GM23338 (cell line): ENCODE measurements at regions not wholly inside any gene's neighbourhood (a gene's known extent, or its start where the extent isn't known, plus 50 kb on each side); places are given as distances from the start of the nearest gene placed in this dataset.

Source experiments
- ATAC-seq: fragments of 200-7000 bp; cut with Tn5 transposase; 3 replicates; pipeline ENCODE4 v1.9.1; 2020
- DNase-seq: peaks from one replicate; pipeline ENCODE4 v3.0.0-alpha.2; 2015; ENCODE audit warnings: low spot score
- H2AFZ ChIP-seq: fragments of 200-600 bp; sonication (generic); 2 replicates; pipeline ENCODE4 v1.8.0; 2016; ENCODE audit warnings: antibody characterized with exemption, mild to moderate bottlenecking, moderate library complexity
- H3F3A ChIP-seq: fragments of 200-600 bp; sonication (generic); replicated peaks from 2 replicates; pipeline ENCODE4 v1.8.0; 2017; ENCODE audit warnings: antibody characterized with exemption, mixed run types, low read depth
- H3K27ac ChIP-seq: fragments of 200-600 bp; sonication (generic); 2 replicates; pipeline ENCODE4 v1.6.1; 2016; ENCODE audit warnings: low read depth
- H3K27me3 ChIP-seq: fragments of 200-600 bp; sonication (generic); 2 replicates; pipeline ENCODE4 v1.8.0; 2016; ENCODE audit warnings: mild to moderate bottlenecking, mixed run types, moderate library complexity; ENCODE audit not compliant: insufficient read depth
- H3K36me3 ChIP-seq: fragments of 200-600 bp; sonication (generic); 2 replicates; pipeline ENCODE4 v1.8.0; 2016; ENCODE audit warnings: mild to moderate bottlenecking; ENCODE audit not compliant: insufficient read depth
- H3K4me1 ChIP-seq: fragments of 200-600 bp; sonication (generic); 2 replicates; pipeline ENCODE4 v1.8.0; 2016; ENCODE audit warnings: mild to moderate bottlenecking, moderate library complexity; ENCODE audit not compliant: insufficient read depth
- H3K4me2 ChIP-seq: fragments of 200-600 bp; sonication (generic); 2 replicates; pipeline ENCODE4 v1.7.1; 2017; ENCODE audit warnings: mixed run types
- H3K4me3 ChIP-seq: fragments of 200-600 bp; sonication (generic); 2 replicates; pipeline ENCODE4 v1.6.1; 2016; ENCODE audit warnings: mixed run types
- H3K79me2 ChIP-seq: fragments of 200-600 bp; sonication (generic); replicated peaks from 2 replicates; pipeline ENCODE4 v1.8.0; 2017; ENCODE audit warnings: mild to moderate bottlenecking; ENCODE audit not compliant: insufficient read depth
- H3K9me2 ChIP-seq: fragments of 200-600 bp; sonication (generic); 2 replicates; pipeline ENCODE4 v1.8.0; 2017; ENCODE audit not compliant: insufficient read depth
- H4K20me1 ChIP-seq: fragments of 200-600 bp; sonication (generic); replicated peaks from 2 replicates; pipeline ENCODE4 v1.8.0; 2017; ENCODE audit warnings: mild to moderate bottlenecking; ENCODE audit not compliant: insufficient read depth
- H3K27ac Mint-ChIP-seq: 2 replicates; pipeline ENCODE4 v1.8.0; 2020; ENCODE audit warnings: inconsistent platforms, mild to moderate bottlenecking, moderate library complexity, mixed read lengths
- H3K27me3 Mint-ChIP-seq: 3 replicates; pipeline ENCODE4 v1.8.0; 2022; ENCODE audit warnings: low read depth, mild to moderate bottlenecking, moderate library complexity, mixed read lengths, inconsistent platforms; ENCODE audit not compliant: insufficient read depth, poor library complexity
- H3K36me3 Mint-ChIP-seq: 3 replicates; pipeline ENCODE4 v1.8.0; 2021; ENCODE audit warnings: low read depth, mild to moderate bottlenecking, inconsistent platforms, moderate library complexity, mixed read lengths
- H3K4me1 Mint-ChIP-seq: 3 replicates; pipeline ENCODE4 v1.8.0; 2020; ENCODE audit warnings: mild to moderate bottlenecking, inconsistent platforms, mixed read lengths
- H3K4me3 Mint-ChIP-seq: 3 replicates; pipeline ENCODE4 v1.8.0; 2021; ENCODE audit warnings: moderate library complexity, mild to moderate bottlenecking, inconsistent platforms, mixed read lengths
- H3K9me3 Mint-ChIP-seq: 3 replicates; pipeline ENCODE4 v1.8.0; 2020; ENCODE audit warnings: moderate library complexity, mild to moderate bottlenecking, inconsistent platforms, mixed read lengths
- JUNB ChIP-seq: IDR thresholded peaks from one replicate; pipeline ENCODE4 v1.6.1; 2016; ENCODE audit warnings: antibody characterized with exemption; ENCODE audit not compliant: unreplicated experiment
- STAT1 ChIP-seq: IDR thresholded peaks from one replicate; pipeline ENCODE4 v1.6.1; 2016; ENCODE audit warnings: antibody characterized with exemption; ENCODE audit not compliant: unreplicated experiment
- ZNF462 ChIP-seq: fragments of 250-450 bp; sonication (Bioruptor Pico); IDR thresholded peaks from 2 replicates; pipeline ENCODE4 v1.5.0; 2020; ENCODE audit warnings: mild to moderate bottlenecking, moderate library complexity

GRCh38 chr17:74072340-74072739 is 131.1 kb upstream of the RPL38 start:
- H3K4me1 Mint-ChIP-seq = no peaks in the 10 kb centered on the region
- no peak overlapping the region for H3K27ac Mint-ChIP-seq

More at GRCh38 chr17:74072340-74072739, 131.1 kb upstream of the RPL38 start:
- no peak overlapping the region for H3K27ac ChIP-seq
- no peaks in the 10 kb centered on the region for H3K36me3 ChIP-seq
- no peaks in the 10 kb centered on the region for H3K27me3 ChIP-seq
- no peak overlapping the region for H2AFZ ChIP-seq
- H3K27me3 Mint-ChIP-seq = no peaks in the 10 kb centered on the region
- H3K79me2 ChIP-seq = no peaks in the 10 kb centered on the region
- H4K20me1 ChIP-seq = no peaks in the 10 kb centered on the region
- no peak overlapping the region for H3K4me2 ChIP-seq
- DNase-seq = no peak
- H3K9me3 Mint-ChIP-seq = peaks cover 8% of the 10 kb centered on the region; the same call in 2 of the 3 replicates
- H3K4me3 ChIP-seq = no peak overlapping the region
- no peaks in the 10 kb centered on the region for H3K36me3 Mint-ChIP-seq
- no peak overlapping the region for H3K4me3 Mint-ChIP-seq
- H3F3A ChIP-seq = no peaks in the 10 kb centered on the region
- TF ChIP-seq STAT1 (no peak), JUNB (no peak), ZNF462 (CRISPR knock-in tag) (no peak)
- ATAC-seq = no peak
- no peaks in the 10 kb centered on the region for H3K4me1 ChIP-seq
- peaks cover 9% of the 10 kb centered on the region; the same call in 1 of the 2 replicates for H3K9me2 ChIP-seq
